Choroid plexus epithelial cell (primary cell): ENCODE measurements at regions not wholly inside any gene's neighbourhood (a gene's known extent, or its start where the extent isn't known, plus 50 kb on each side); places are given as distances from the start of the nearest gene placed in this dataset.

Experiments
- DNase-seq: peaks from one replicate; pipeline ENCODE4 v3.0.0-alpha.2; 2010; ENCODE audit warnings: low read depth
- H3K4me3 ChIP-seq: 2 replicates; pipeline ENCODE4 v1.5.1; 2011; ENCODE audit warnings: low read depth, mild to moderate bottlenecking, control low read depth, low read length, moderate library complexity
- TF ChIP-seq, protein P1 (sequence below): conservative IDR thresholded peaks from 2 replicates; pipeline ENCODE4 v1.5.1; 2011; ENCODE audit warnings: low read depth, mild to moderate bottlenecking, control low read depth, inconsistent platforms, low read length, moderate library complexity

GRCh38 chr4:175970072-175970471 lies 95.6 kb upstream of the WDR17 start:
- DNase-seq: no peak
- TF ChIP-seq, protein P1, sequence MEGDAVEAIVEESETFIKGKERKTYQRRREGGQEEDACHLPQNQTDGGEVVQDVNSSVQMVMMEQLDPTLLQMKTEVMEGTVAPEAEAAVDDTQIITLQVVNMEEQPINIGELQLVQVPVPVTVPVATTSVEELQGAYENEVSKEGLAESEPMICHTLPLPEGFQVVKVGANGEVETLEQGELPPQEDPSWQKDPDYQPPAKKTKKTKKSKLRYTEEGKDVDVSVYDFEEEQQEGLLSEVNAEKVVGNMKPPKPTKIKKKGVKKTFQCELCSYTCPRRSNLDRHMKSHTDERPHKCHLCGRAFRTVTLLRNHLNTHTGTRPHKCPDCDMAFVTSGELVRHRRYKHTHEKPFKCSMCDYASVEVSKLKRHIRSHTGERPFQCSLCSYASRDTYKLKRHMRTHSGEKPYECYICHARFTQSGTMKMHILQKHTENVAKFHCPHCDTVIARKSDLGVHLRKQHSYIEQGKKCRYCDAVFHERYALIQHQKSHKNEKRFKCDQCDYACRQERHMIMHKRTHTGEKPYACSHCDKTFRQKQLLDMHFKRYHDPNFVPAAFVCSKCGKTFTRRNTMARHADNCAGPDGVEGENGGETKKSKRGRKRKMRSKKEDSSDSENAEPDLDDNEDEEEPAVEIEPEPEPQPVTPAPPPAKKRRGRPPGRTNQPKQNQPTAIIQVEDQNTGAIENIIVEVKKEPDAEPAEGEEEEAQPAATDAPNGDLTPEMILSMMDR: no peak
- H3K4me3 ChIP-seq: no peak overlapping the region

DNA sequence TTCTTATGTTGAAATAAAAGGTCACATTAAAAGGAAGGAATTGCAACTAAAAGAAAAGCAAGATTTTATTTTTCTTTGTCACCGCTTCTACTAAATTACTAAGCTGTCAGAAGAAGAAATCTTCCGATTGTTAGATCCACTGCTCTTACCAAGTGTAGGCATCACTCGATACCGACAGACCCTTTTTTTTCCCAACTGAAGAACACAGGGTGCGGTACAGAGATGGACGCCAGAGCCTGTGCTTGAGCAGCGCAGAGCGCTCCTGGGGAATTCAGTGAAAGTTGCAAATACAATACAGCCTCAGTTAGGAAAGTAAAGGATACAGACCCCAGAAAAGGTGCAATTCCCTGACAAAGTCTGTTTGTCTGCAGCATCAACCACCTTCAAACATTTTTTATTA lies 94.9 kb upstream of the WDR17 start:
- no peak for DNase-seq
- H3K4me3 ChIP-seq: no peak overlapping the region
- TF ChIP-seq, protein P1: no peak

- DNase-seq: peak; percentile 8
- TF ChIP-seq, protein P1: no peak
- no peak overlapping the region for H3K4me3 ChIP-seq
Observed at GRCh38 chr4:175971388-175972179, 94.1 kb upstream of the WDR17 start.

DNA sequence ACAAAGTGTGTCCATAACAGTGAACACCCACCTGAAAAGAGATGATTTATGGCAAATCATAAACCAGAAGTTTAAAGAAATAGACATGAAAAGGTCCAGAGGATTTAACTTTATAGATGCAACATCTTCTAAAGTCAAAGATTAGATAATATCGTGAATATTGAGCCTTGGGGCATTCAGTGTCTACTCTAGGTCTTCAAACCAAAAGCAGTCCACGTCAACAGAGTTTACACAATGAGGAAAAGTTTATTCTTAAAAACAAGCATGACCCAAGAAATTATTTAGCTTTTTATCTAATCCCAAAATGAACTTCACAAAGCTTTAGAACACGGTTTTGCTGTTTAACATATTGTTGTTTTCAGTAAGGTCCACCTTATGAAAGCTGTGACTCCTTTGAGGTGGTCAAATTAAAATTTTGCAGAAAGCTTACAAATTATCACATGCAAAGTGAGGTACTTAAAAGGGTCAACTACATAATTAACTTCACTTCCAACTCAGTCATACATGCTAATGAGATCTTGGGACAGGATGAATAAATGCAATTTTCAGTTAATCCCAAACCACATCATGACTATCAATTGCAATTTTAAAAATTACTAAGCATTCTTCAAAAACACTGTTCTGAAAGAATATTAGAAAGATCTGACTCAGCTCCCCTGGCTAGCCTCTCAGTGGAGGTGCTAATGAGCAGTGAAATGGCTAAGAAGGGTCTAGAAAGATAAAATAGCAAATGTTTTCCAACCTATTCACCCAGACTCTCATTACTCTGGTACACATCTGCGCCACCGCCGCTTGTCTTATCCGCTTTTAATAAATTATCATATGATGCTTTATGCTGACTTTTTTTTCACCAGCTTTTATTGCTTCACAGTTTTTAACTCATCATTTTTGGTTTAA lies 92.4 kb upstream of the WDR17 start:
- TF ChIP-seq, protein P1: no peak
- H3K4me3 ChIP-seq: no peak overlapping the region
- DNase-seq: no peak

DNA sequence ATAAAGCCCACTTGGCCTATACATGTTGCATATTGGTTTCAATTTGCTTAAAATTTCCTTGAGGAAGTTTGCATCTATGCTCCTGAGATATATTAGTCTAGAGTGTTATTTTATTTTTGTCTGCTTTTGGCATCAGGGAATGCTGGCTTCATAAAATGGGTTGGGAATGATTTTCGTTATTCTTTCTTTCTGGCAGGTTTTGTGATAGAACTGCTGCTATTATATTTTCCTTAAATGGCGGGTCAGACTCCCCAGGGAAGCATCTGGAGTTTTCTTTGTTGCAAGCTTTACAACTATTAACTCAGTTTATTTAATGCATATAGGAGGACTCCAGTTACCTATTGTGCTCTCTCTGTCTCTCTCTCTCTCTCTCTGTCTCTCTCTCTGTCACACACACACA lies 82.0 kb upstream of the WDR17 start:
- TF ChIP-seq, protein P1: no peak
- H3K4me3 ChIP-seq: no peak overlapping the region
- no peak for DNase-seq

DNA sequence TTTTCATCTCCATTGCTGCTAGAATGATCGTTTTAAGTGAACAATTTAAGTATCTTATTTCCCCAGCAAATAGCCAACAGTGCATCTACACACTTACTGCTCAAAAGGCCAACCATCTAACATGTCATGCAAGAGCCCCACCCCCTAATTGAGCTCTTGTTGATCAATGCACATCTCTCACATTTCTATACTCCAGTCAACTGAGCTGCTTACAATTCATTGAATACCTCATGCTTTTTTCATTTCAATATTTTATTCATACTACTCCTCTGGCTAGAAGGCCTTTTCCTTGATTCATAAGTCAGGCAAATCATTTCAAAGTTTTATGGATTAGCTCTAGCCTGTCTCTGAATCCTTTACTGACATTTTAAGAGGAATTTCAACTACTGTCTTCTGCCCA lies 79.0 kb upstream of the WDR17 start:
- DNase-seq: no peak
- no peak overlapping the region for H3K4me3 ChIP-seq
- TF ChIP-seq, protein P1: no peak
